NT2/D1 (cell line): ENCODE measurements at regions not wholly inside any gene's neighbourhood (a gene's known extent, or its start where the extent isn't known, plus 50 kb on each side); places are given as distances from the start of the nearest gene placed in this dataset.

Source experiments
- DNase-seq: peaks from one replicate; pipeline ENCODE4 v3.0.0-alpha.2; 2011; ENCODE audit warnings: low read depth, low spot score
- H3K27me3 ChIP-seq: 2 replicates; pipeline ENCODE4 v1.6.0; 2011; ENCODE audit warnings: mild to moderate bottlenecking; ENCODE audit not compliant: insufficient read length, insufficient read depth
- H3K36me3 ChIP-seq: 2 replicates; pipeline ENCODE4 v1.6.1; 2011; ENCODE audit warnings: mild to moderate bottlenecking, low read length, mixed read lengths; ENCODE audit not compliant: insufficient read depth, insufficient read length
- H3K4me1 ChIP-seq: 2 replicates; pipeline ENCODE4 v1.5.1; 2011; ENCODE audit not compliant: insufficient read depth, insufficient read length
- H3K4me3 ChIP-seq: 2 replicates; pipeline ENCODE4 v1.5.1; 2011; ENCODE audit warnings: low read depth; ENCODE audit not compliant: insufficient read length
- H3K9ac ChIP-seq: 2 replicates; pipeline ENCODE4 v1.6.0; 2011; ENCODE audit warnings: low read depth; ENCODE audit not compliant: insufficient read length
- H3K9me3 ChIP-seq: 2 replicates; pipeline ENCODE4 v1.5.1; 2011; ENCODE audit warnings: mild to moderate bottlenecking, low read length; ENCODE audit not compliant: insufficient read depth
- SUZ12 ChIP-seq: IDR thresholded peaks from 2 replicates; pipeline ENCODE4 v1.6.1; 2011; ENCODE audit not compliant: insufficient read length, insufficient read depth; ENCODE audit errors: extremely low read depth
- YY1 ChIP-seq: IDR thresholded peaks from 2 replicates; pipeline ENCODE4 v1.6.1; 2011; ENCODE audit not compliant: insufficient read length, insufficient read depth
- ZNF274 ChIP-seq: IDR thresholded peaks from 2 replicates; pipeline ENCODE4 v1.6.1; 2011; ENCODE audit warnings: mild to moderate bottlenecking, low read depth, low read length

GRCh38 chr18:5627776-5628511 lies 84.1 kb upstream of the EPB41L3 start:
- peaks cover 3% of the 10 kb centered on the region for H3K4me1 ChIP-seq
- H3K27me3 ChIP-seq, result peaks cover 50% of the 10 kb centered on the region
- H3K9ac ChIP-seq, result peak overlapping the region; percentile 64
- H3K36me3 ChIP-seq, result no peaks in the 10 kb centered on the region
- no peak for DNase-seq
- H3K9me3 ChIP-seq, result no peaks in the 10 kb centered on the region
- H3K4me3 ChIP-seq, result peak overlapping the region; percentile 51
- TF ChIP-seq SUZ12, result no peak
- TF ChIP-seq YY1, result no peak
- TF ChIP-seq ZNF274, result no peak

- H3K4me3 ChIP-seq, result no peak overlapping the region
- TF ChIP-seq SUZ12 (no peak), ZNF274 (no peak), YY1 (no peak)
- H3K36me3 ChIP-seq, result no peaks in the 10 kb centered on the region
- H3K9me3 ChIP-seq, result no peaks in the 10 kb centered on the region
- no peak for DNase-seq
- H3K9ac ChIP-seq, result no peak overlapping the region
- H3K4me1 ChIP-seq, result peaks cover 3% of the 10 kb centered on the region
- H3K27me3 ChIP-seq, result peaks cover 36% of the 10 kb centered on the region
Observed at GRCh38 chr18:5626130-5626880, 82.5 kb upstream of the EPB41L3 start.

- no peaks in the 10 kb centered on the region for H3K9me3 ChIP-seq
- H3K27me3 ChIP-seq, result peaks cover 31% of the 10 kb centered on the region
- H3K36me3 ChIP-seq, result no peaks in the 10 kb centered on the region
- H3K4me1 ChIP-seq, result no peaks in the 10 kb centered on the region
- DNase-seq, result no peak
- no peak for TF ChIP-seq SUZ12
- no peak for TF ChIP-seq YY1
- no peak for TF ChIP-seq ZNF274
- no peak overlapping the region for H3K4me3 ChIP-seq
- H3K9ac ChIP-seq, result no peak overlapping the region
Observed at GRCh38 chr18:5625076-5625475, 81.3 kb upstream of the EPB41L3 start.

- peaks cover 25% of the 10 kb centered on the region for H3K27me3 ChIP-seq
- no peaks in the 10 kb centered on the region for H3K36me3 ChIP-seq
- no peaks in the 10 kb centered on the region for H3K9me3 ChIP-seq
- DNase-seq, result no peak
- no peak overlapping the region for H3K4me3 ChIP-seq
- TF ChIP-seq YY1 (no peak), ZNF274 (no peak), SUZ12 (no peak)
- H3K9ac ChIP-seq, result no peak overlapping the region
- no peaks in the 10 kb centered on the region for H3K4me1 ChIP-seq
Observed at GRCh38 chr18:5622905-5623304, 79.1 kb upstream of the EPB41L3 start.

- DNase-seq, result no peak
- H3K9ac ChIP-seq, result no peak overlapping the region
- TF ChIP-seq SUZ12 (no peak), YY1 (no peak), ZNF274 (no peak)
Observed at GRCh38 chr18:5620289-5620688, 76.5 kb upstream of the EPB41L3 start.

GRCh38 chr18:5619376-5619775 lies 75.6 kb upstream of the EPB41L3 start:
- TF ChIP-seq YY1 (no peak), SUZ12 (no peak), ZNF274 (no peak)
- H3K27me3 ChIP-seq, result no peaks in the 10 kb centered on the region
- no peaks in the 10 kb centered on the region for H3K4me1 ChIP-seq
- no peaks in the 10 kb centered on the region for H3K9me3 ChIP-seq
- DNase-seq, result no peak
- H3K36me3 ChIP-seq, result no peaks in the 10 kb centered on the region
- H3K9ac ChIP-seq, result no peak overlapping the region
- no peak overlapping the region for H3K4me3 ChIP-seq

More at GRCh38 chr18:5620289-5620688, 76.5 kb upstream of the EPB41L3 start:
- Histone ChIP-seq H3K9me3 (no peaks in the 10 kb centered on the region), H3K27me3 (no peaks in the 10 kb centered on the region), H3K36me3 (no peaks in the 10 kb centered on the region), H3K4me3 (no peak overlapping the region), H3K4me1 (no peaks in the 10 kb centered on the region)

- Histone ChIP-seq H3K9me3 (no peaks in the 10 kb centered on the region), H3K4me3 (no peak overlapping the region), H3K9ac (no peak overlapping the region), H3K36me3 (no peaks in the 10 kb centered on the region), H3K4me1 (no peaks in the 10 kb centered on the region), H3K27me3 (no peaks in the 10 kb centered on the region)
- no peak for DNase-seq
- TF ChIP-seq ZNF274 (no peak), YY1 (no peak), SUZ12 (no peak)
Observed at GRCh38 chr18:5618047-5618688, 74.4 kb upstream of the EPB41L3 start.
